SJCRH30 (cell line): ENCODE measurements at regions not wholly inside any gene's neighbourhood (a gene's known extent, or its start where the extent isn't known, plus 50 kb on each side); places are given as distances from the start of the nearest gene placed in this dataset.
A peak's percentile ranks its signal among the peaks of the same experiment; 100 is the strongest.

Experiments
- DNase-seq, 2 experiments: peaks; one replicate each; pipeline ENCODE4 v3.0.0-alpha.2; 2015 to 2020
- H3K27ac ChIP-seq: fragments of 250-450 bp; sonication (Bioruptor Pico); 2 replicates; pipeline ENCODE4 v1.5.1; 2020; ENCODE audit warnings: mild to moderate bottlenecking, moderate library complexity
- H3K27me3 ChIP-seq: fragments of 250-450 bp; sonication (Bioruptor Pico); 2 replicates; pipeline ENCODE4 v1.5.1; 2020; ENCODE audit warnings: mild to moderate bottlenecking, moderate library complexity
- H3K36me3 ChIP-seq: fragments of 250-450 bp; sonication (Bioruptor Pico); 2 replicates; pipeline ENCODE4 v1.5.1; 2020; ENCODE audit warnings: mild to moderate bottlenecking, moderate library complexity
- H3K4me1 ChIP-seq: fragments of 250-450 bp; sonication (Bioruptor Pico); 2 replicates; pipeline ENCODE4 v1.5.1; 2020; ENCODE audit warnings: mild to moderate bottlenecking, moderate library complexity
- H3K4me3 ChIP-seq: fragments of 250-450 bp; sonication (Bioruptor Pico); 2 replicates; pipeline ENCODE4 v1.5.1; 2020; ENCODE audit warnings: mild to moderate bottlenecking, moderate library complexity
- H3K9me3 ChIP-seq: fragments of 250-450 bp; sonication (Bioruptor Pico); replicated peaks from 2 replicates; pipeline ENCODE4 v1.5.1; 2020; ENCODE audit warnings: mild to moderate bottlenecking, moderate library complexity

- H3K4me1 ChIP-seq: no peaks in the 10 kb centered on the region
- H3K4me3 ChIP-seq: no peak overlapping the region
- no peak for DNase-seq
- no peaks in the 10 kb centered on the region for H3K36me3 ChIP-seq
- H3K27ac ChIP-seq: no peak overlapping the region
- H3K9me3 ChIP-seq: no peaks in the 10 kb centered on the region
- H3K27me3 ChIP-seq: 0 out of 2 replicates have a peak, but pooled peaks cover 4% of the 10 kb centered on the region
Measured at GRCh38 chr7:52980129-52980528, 55.3 kb upstream of the POM121L12 start.

GRCh38 chr7:52973126-52973525, 62.3 kb upstream of the POM121L12 start:
- DNase-seq: no peak
- Histone ChIP-seq H3K27ac (no peak overlapping the region), H3K4me3 (no peak overlapping the region), H3K9me3 (no peaks in the 10 kb centered on the region), H3K4me1 (no peaks in the 10 kb centered on the region), H3K36me3 (no peaks in the 10 kb centered on the region), H3K27me3 (peaks cover 20% of the 10 kb centered on the region)

- Histone ChIP-seq H3K4me1 (no peaks in the 10 kb centered on the region), H3K36me3 (no peaks in the 10 kb centered on the region), H3K4me3 (no peak overlapping the region), H3K27me3 (peaks cover 6% of the 10 kb centered on the region), H3K27ac (no peak overlapping the region), H3K9me3 (0 out of 2 replicates have a peak, but pooled peaks cover 2% of the 10 kb centered on the region)
- DNase-seq: no peak
Measured at GRCh38 chr7:52962402-52963076, 72.9 kb upstream of the POM121L12 start.

- H3K4me1 ChIP-seq: no peaks in the 10 kb centered on the region
- 0 out of 2 replicates have a peak, but pooled peaks cover 2% of the 10 kb centered on the region for H3K9me3 ChIP-seq
- no peaks in the 10 kb centered on the region for H3K36me3 ChIP-seq
- no peak overlapping the region for H3K4me3 ChIP-seq
- peaks cover 8% of the 10 kb centered on the region for H3K27me3 ChIP-seq
- no peak for DNase-seq
- H3K27ac ChIP-seq: no peak overlapping the region
Measured at GRCh38 chr7:52961084-52961483, 74.3 kb upstream of the POM121L12 start.

GRCh38 chr7:52959878-52960660, 75.4 kb upstream of the POM121L12 start:
- Histone ChIP-seq H3K9me3 (0 out of 2 replicates have a peak, but pooled peaks cover 2% of the 10 kb centered on the region), H3K27me3 (peaks cover 8% of the 10 kb centered on the region), H3K4me1 (no peaks in the 10 kb centered on the region), H3K36me3 (no peaks in the 10 kb centered on the region), H3K4me3 (no peak overlapping the region), H3K27ac (no peak overlapping the region)
- DNase-seq: no peak

GRCh38 chr7:52959336-52959735, 76.1 kb upstream of the POM121L12 start:
- no peak overlapping the region for H3K4me3 ChIP-seq
- no peaks in the 10 kb centered on the region for H3K36me3 ChIP-seq
- no peaks in the 10 kb centered on the region for H3K9me3 ChIP-seq
- DNase-seq: peak in 1 of 2 experiments; percentile 30
- H3K27ac ChIP-seq: no peak overlapping the region
- H3K4me1 ChIP-seq: no peaks in the 10 kb centered on the region
- H3K27me3 ChIP-seq: peaks cover 8% of the 10 kb centered on the region

GRCh38 chr7:52958621-52959140, 76.8 kb upstream of the POM121L12 start:
- H3K36me3 ChIP-seq: no peaks in the 10 kb centered on the region
- peaks cover 8% of the 10 kb centered on the region for H3K27me3 ChIP-seq

GRCh38 chr7:52956379-52956915, 79.0 kb upstream of the POM121L12 start:
- H3K9me3 ChIP-seq: no peaks in the 10 kb centered on the region
- DNase-seq: no peak
- H3K4me1 ChIP-seq: no peaks in the 10 kb centered on the region
- H3K27ac ChIP-seq: no peak overlapping the region
- no peaks in the 10 kb centered on the region for H3K36me3 ChIP-seq
- H3K27me3 ChIP-seq: peaks cover 5% of the 10 kb centered on the region; the same call in 1 of the 2 replicates
- no peak overlapping the region for H3K4me3 ChIP-seq

More at GRCh38 chr7:52958621-52959140, 76.8 kb upstream of the POM121L12 start:
- Histone ChIP-seq H3K4me3 (no peak overlapping the region), H3K4me1 (no peaks in the 10 kb centered on the region), H3K27ac (no peak overlapping the region), H3K9me3 (no peaks in the 10 kb centered on the region)
- DNase-seq: no peak

GRCh38 chr7:52955522-52955921, 79.9 kb upstream of the POM121L12 start:
- H3K4me1 ChIP-seq: no peaks in the 10 kb centered on the region
- peaks cover 5% of the 10 kb centered on the region; the same call in 1 of the 2 replicates for H3K27me3 ChIP-seq
- H3K36me3 ChIP-seq: no peaks in the 10 kb centered on the region
- H3K27ac ChIP-seq: no peak overlapping the region
- no peaks in the 10 kb centered on the region for H3K9me3 ChIP-seq
- no peak for DNase-seq
- H3K4me3 ChIP-seq: no peak overlapping the region

- no peaks in the 10 kb centered on the region; the same call in 1 of the 2 replicates for H3K4me1 ChIP-seq
- H3K27me3 ChIP-seq: no peaks in the 10 kb centered on the region
- H3K4me3 ChIP-seq: no peak overlapping the region
- DNase-seq: peak in 1 of 2 experiments; percentile 17
- no peaks in the 10 kb centered on the region for H3K9me3 ChIP-seq
- no peak overlapping the region for H3K27ac ChIP-seq
- H3K36me3 ChIP-seq: no peaks in the 10 kb centered on the region
Measured at GRCh38 chr7:52944921-52945320, 90.5 kb upstream of the POM121L12 start.

- Histone ChIP-seq H3K4me3 (no peak overlapping the region), H3K27ac (no peak overlapping the region), H3K9me3 (no peaks in the 10 kb centered on the region), H3K36me3 (no peaks in the 10 kb centered on the region), H3K27me3 (no peaks in the 10 kb centered on the region), H3K4me1 (no peaks in the 10 kb centered on the region; the same call in 1 of the 2 replicates)
- DNase-seq: no peak
Measured at GRCh38 chr7:52940481-52940880, 95.0 kb upstream of the POM121L12 start.

- Histone ChIP-seq H3K9me3 (no peaks in the 10 kb centered on the region), H3K27me3 (no peaks in the 10 kb centered on the region), H3K27ac (no peak overlapping the region), H3K4me3 (no peak overlapping the region), H3K36me3 (no peaks in the 10 kb centered on the region), H3K4me1 (no peaks in the 10 kb centered on the region; the same call in 1 of the 2 replicates)
- DNase-seq: no peak
Measured at GRCh38 chr7:52938455-52939133, 96.8 kb upstream of the POM121L12 start.

GRCh38 chr7:52936750-52937149, 98.7 kb upstream of the POM121L12 start:
- Histone ChIP-seq H3K27me3 (no peaks in the 10 kb centered on the region), H3K4me1 (no peaks in the 10 kb centered on the region; the same call in 1 of the 2 replicates), H3K36me3 (no peaks in the 10 kb centered on the region), H3K4me3 (no peak overlapping the region), H3K27ac (no peak overlapping the region), H3K9me3 (no peaks in the 10 kb centered on the region)
- no peak for DNase-seq

GRCh38 chr7:52928591-52928990, 106.8 kb upstream of the POM121L12 start:
- Histone ChIP-seq H3K27me3 (no peaks in the 10 kb centered on the region; the same call in 1 of the 2 replicates), H3K9me3 (no peaks in the 10 kb centered on the region), H3K27ac (no peak overlapping the region), H3K4me3 (no peak overlapping the region), H3K36me3 (no peaks in the 10 kb centered on the region), H3K4me1 (no peaks in the 10 kb centered on the region)
- DNase-seq: no peak
